SK-N-SH treated with all-trans-retinoic acid at 6 μM for 48 hours (cell line): ENCODE measurements at regions not wholly inside any gene's neighbourhood (a gene's known extent, or its start where the extent isn't known, plus 50 kb on each side); places are given as distances from the start of the nearest gene placed in this dataset.

Experiments used
- ATAC-seq: fragments of 200-7000 bp; cut with Tn5 transposase; 3 replicates; pipeline ENCODE4 v1.9.1; 2020; ENCODE audit warnings: mild to moderate bottlenecking, moderate library complexity
- ARNTL ChIP-seq: fragments of 450-650 bp; formaldehyde crosslinking; IDR thresholded peaks from 2 replicates; pipeline ENCODE4 v1.5.0; 2020; ENCODE audit warnings: low read depth, mild to moderate bottlenecking, moderate library complexity, borderline replicate concordance
- BACH2 ChIP-seq: fragments of 250-450 bp; sonication (Bioruptor Pico); IDR thresholded peaks from 2 replicates; pipeline ENCODE4 v1.9.0; 2021; ENCODE audit warnings: mild to moderate bottlenecking, borderline replicate concordance
- CSDC2 ChIP-seq: fragments of 250-450 bp; sonication (Bioruptor Pico); IDR thresholded peaks from 2 replicates; pipeline ENCODE4 v1.5.0; 2020; ENCODE audit warnings: mild to moderate bottlenecking, moderate library complexity
- ESRRG ChIP-seq: fragments of 250-450 bp; sonication (Bioruptor Pico); IDR thresholded peaks from 2 replicates; pipeline ENCODE4 v1.6.1; 2021; ENCODE audit warnings: mild to moderate bottlenecking
- GLIS3 ChIP-seq: fragments of 250-450 bp; sonication (Bioruptor Pico); IDR thresholded peaks from 2 replicates; pipeline ENCODE4 v1.5.0; 2020; ENCODE audit warnings: mild to moderate bottlenecking, moderate library complexity
- ISL1 ChIP-seq: fragments of 250-450 bp; sonication (Bioruptor Pico); IDR thresholded peaks from 2 replicates; pipeline ENCODE4 v2.1.2; 2022; ENCODE audit warnings: mild to moderate bottlenecking, moderate library complexity
- PPARA ChIP-seq: fragments of 250-450 bp; sonication (Bioruptor Pico); IDR thresholded peaks from 2 replicates; pipeline ENCODE4 v1.5.0; 2020; ENCODE audit warnings: mild to moderate bottlenecking, borderline replicate concordance
- RARB ChIP-seq: fragments of 250-450 bp; sonication (Bioruptor Pico); IDR thresholded peaks from 2 replicates; pipeline ENCODE4 v1.8.0; 2021; ENCODE audit warnings: mild to moderate bottlenecking, moderate library complexity
- SNAI2 ChIP-seq: fragments of 250-450 bp; sonication (Bioruptor Pico); IDR thresholded peaks from 2 replicates; pipeline ENCODE4 v1.5.0; 2020; ENCODE audit warnings: mild to moderate bottlenecking, moderate library complexity
- TCF4 ChIP-seq: fragments of 250-450 bp; sonication (Bioruptor Pico); IDR thresholded peaks from 2 replicates; pipeline ENCODE4 v1.8.0; 2021; ENCODE audit warnings: mild to moderate bottlenecking, moderate library complexity, borderline replicate concordance
- TOX ChIP-seq: fragments of 250-450 bp; sonication (Bioruptor Pico); IDR thresholded peaks from 2 replicates; pipeline ENCODE4 v1.8.0; 2021; ENCODE audit warnings: mild to moderate bottlenecking, moderate library complexity, borderline replicate concordance
- ZC3H10 ChIP-seq: fragments of 250-450 bp; sonication (Bioruptor Pico); IDR thresholded peaks from 2 replicates; pipeline ENCODE4 v1.5.1; 2021; ENCODE audit warnings: mild to moderate bottlenecking, moderate library complexity
- ZFP30 ChIP-seq: fragments of 450-650 bp; formaldehyde crosslinking; IDR thresholded peaks from 2 replicates; pipeline ENCODE4 v1.5.0; 2022; ENCODE audit warnings: mild to moderate bottlenecking, moderate library complexity
- ZNF565 ChIP-seq: fragments of 450-650 bp; formaldehyde crosslinking; conservative IDR thresholded peaks from 2 replicates; pipeline ENCODE4 v1.5.0; 2020; ENCODE audit warnings: low read depth, mild to moderate bottlenecking, moderate library complexity
- ZNF70 ChIP-seq: fragments of 450-650 bp; formaldehyde crosslinking; IDR thresholded peaks from 2 replicates; pipeline ENCODE4 v1.5.0; 2020; ENCODE audit warnings: mild to moderate bottlenecking, moderate library complexity
- ZNF8 ChIP-seq: fragments of 450-650 bp; formaldehyde crosslinking; IDR thresholded peaks from 2 replicates; pipeline ENCODE4 v1.5.0; 2020; ENCODE audit warnings: mild to moderate bottlenecking, moderate library complexity
- TF ChIP-seq, protein P1 (sequence below): fragments of 250-450 bp; sonication (Bioruptor Pico); IDR thresholded peaks from 2 replicates; pipeline ENCODE4 v1.5.0; 2020; ENCODE audit warnings: mild to moderate bottlenecking, moderate library complexity
- TF ChIP-seq, protein P2 (sequence below): fragments of 250-450 bp; sonication (Bioruptor Pico); IDR thresholded peaks from 2 replicates; pipeline ENCODE4 v1.5.1; 2021; ENCODE audit warnings: mild to moderate bottlenecking, moderate library complexity
- TF ChIP-seq, protein P3 (sequence below): fragments of 250-450 bp; sonication (Bioruptor Pico); IDR thresholded peaks from 2 replicates; pipeline ENCODE4 v1.5.1; 2020; ENCODE audit warnings: low read depth, mild to moderate bottlenecking, moderate library complexity
- TF ChIP-seq, protein P4 (sequence below): fragments of 250-450 bp; sonication (Bioruptor Pico); IDR thresholded peaks from 2 replicates; pipeline ENCODE4 v1.8.0; 2020; ENCODE audit warnings: mild to moderate bottlenecking, moderate library complexity, borderline replicate concordance
- TF ChIP-seq, protein P5 (sequence below): fragments of 250-450 bp; sonication (Bioruptor Pico); IDR thresholded peaks from 2 replicates; pipeline ENCODE4 v1.8.0; 2021; ENCODE audit warnings: low read depth, mild to moderate bottlenecking, moderate library complexity, borderline replicate concordance

DNA sequence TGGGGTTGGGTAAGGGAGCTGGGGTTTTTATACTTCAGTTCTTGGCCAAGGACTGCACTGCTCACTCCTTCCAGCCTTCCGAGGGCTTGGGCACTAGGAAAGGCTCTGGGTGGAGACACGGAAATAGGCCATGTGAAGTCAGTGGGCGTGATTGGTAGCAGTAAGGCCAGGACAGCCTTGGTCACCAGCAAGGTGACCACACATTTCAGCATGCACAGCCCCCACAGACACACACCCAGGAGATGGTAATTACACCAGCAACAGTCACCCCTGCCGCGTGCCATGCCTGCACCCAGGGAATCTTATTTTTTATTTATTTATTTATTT lies 252.5 kb downstream of the SEC14L1 start:
- TF ChIP-seq ZNF8 (CRISPR knock-in tag) (no peak), ZC3H10 (no peak), BACH2 (CRISPR knock-in tag) (no peak), SNAI2 (no peak), RARB (CRISPR knock-in tag) (no peak), ISL1 (CRISPR knock-in tag) (no peak), ARNTL (CRISPR knock-in tag) (no peak), ZFP30 (CRISPR knock-in tag) (no peak), ZNF70 (CRISPR knock-in tag) (no peak), TOX (no peak), GLIS3 (CRISPR knock-in tag) (no peak), PPARA (CRISPR knock-in tag) (no peak), ZNF565 (no peak), CSDC2 (CRISPR knock-in tag) (no peak), ESRRG (CRISPR knock-in tag) (no peak)
- TF ChIP-seq, protein P1, sequence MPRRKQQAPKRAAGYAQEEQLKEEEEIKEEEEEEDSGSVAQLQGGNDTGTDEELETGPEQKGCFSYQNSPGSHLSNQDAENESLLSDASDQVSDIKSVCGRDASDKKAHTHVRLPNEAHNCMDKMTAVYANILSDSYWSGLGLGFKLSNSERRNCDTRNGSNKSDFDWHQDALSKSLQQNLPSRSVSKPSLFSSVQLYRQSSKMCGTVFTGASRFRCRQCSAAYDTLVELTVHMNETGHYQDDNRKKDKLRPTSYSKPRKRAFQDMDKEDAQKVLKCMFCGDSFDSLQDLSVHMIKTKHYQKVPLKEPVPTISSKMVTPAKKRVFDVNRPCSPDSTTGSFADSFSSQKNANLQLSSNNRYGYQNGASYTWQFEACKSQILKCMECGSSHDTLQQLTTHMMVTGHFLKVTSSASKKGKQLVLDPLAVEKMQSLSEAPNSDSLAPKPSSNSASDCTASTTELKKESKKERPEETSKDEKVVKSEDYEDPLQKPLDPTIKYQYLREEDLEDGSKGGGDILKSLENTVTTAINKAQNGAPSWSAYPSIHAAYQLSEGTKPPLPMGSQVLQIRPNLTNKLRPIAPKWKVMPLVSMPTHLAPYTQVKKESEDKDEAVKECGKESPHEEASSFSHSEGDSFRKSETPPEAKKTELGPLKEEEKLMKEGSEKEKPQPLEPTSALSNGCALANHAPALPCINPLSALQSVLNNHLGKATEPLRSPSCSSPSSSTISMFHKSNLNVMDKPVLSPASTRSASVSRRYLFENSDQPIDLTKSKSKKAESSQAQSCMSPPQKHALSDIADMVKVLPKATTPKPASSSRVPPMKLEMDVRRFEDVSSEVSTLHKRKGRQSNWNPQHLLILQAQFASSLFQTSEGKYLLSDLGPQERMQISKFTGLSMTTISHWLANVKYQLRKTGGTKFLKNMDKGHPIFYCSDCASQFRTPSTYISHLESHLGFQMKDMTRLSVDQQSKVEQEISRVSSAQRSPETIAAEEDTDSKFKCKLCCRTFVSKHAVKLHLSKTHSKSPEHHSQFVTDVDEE (CRISPR knock-in tag): no peak
- TF ChIP-seq, protein P2, sequence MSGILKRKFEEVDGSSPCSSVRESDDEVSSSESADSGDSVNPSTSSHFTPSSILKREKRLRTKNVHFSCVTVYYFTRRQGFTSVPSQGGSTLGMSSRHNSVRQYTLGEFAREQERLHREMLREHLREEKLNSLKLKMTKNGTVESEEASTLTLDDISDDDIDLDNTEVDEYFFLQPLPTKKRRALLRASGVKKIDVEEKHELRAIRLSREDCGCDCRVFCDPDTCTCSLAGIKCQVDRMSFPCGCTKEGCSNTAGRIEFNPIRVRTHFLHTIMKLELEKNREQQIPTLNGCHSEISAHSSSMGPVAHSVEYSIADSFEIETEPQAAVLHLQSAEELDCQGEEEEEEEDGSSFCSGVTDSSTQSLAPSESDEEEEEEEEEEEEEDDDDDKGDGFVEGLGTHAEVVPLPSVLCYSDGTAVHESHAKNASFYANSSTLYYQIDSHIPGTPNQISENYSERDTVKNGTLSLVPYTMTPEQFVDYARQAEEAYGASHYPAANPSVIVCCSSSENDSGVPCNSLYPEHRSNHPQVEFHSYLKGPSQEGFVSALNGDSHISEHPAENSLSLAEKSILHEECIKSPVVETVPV: no peak
- TF ChIP-seq, protein P3, sequence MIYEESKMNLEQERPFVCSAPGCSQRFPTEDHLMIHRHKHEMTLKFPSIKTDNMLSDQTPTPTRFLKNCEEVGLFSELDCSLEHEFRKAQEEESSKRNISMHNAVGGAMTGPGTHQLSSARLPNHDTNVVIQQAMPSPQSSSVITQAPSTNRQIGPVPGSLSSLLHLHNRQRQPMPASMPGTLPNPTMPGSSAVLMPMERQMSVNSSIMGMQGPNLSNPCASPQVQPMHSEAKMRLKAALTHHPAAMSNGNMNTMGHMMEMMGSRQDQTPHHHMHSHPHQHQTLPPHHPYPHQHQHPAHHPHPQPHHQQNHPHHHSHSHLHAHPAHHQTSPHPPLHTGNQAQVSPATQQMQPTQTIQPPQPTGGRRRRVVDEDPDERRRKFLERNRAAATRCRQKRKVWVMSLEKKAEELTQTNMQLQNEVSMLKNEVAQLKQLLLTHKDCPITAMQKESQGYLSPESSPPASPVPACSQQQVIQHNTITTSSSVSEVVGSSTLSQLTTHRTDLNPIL (CRISPR knock-in tag): no peak
- TF ChIP-seq, protein P4, sequence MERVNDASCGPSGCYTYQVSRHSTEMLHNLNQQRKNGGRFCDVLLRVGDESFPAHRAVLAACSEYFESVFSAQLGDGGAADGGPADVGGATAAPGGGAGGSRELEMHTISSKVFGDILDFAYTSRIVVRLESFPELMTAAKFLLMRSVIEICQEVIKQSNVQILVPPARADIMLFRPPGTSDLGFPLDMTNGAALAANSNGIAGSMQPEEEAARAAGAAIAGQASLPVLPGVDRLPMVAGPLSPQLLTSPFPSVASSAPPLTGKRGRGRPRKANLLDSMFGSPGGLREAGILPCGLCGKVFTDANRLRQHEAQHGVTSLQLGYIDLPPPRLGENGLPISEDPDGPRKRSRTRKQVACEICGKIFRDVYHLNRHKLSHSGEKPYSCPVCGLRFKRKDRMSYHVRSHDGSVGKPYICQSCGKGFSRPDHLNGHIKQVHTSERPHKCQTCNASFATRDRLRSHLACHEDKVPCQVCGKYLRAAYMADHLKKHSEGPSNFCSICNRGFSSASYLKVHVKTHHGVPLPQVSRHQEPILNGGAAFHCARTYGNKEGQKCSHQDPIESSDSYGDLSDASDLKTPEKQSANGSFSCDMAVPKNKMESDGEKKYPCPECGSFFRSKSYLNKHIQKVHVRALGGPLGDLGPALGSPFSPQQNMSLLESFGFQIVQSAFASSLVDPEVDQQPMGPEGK (CRISPR knock-in tag): no peak
- TF ChIP-seq, protein P5, sequence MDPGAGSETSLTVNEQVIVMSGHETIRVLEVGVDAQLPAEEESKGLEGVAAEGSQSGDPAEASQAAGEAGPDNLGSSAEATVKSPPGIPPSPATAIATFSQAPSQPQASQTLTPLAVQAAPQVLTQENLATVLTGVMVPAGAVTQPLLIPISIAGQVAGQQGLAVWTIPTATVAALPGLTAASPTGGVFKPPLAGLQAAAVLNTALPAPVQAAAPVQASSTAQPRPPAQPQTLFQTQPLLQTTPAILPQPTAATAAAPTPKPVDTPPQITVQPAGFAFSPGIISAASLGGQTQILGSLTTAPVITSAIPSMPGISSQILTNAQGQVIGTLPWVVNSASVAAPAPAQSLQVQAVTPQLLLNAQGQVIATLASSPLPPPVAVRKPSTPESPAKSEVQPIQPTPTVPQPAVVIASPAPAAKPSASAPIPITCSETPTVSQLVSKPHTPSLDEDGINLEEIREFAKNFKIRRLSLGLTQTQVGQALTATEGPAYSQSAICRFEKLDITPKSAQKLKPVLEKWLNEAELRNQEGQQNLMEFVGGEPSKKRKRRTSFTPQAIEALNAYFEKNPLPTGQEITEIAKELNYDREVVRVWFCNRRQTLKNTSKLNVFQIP: no peak
- no peak for ATAC-seq

DNA sequence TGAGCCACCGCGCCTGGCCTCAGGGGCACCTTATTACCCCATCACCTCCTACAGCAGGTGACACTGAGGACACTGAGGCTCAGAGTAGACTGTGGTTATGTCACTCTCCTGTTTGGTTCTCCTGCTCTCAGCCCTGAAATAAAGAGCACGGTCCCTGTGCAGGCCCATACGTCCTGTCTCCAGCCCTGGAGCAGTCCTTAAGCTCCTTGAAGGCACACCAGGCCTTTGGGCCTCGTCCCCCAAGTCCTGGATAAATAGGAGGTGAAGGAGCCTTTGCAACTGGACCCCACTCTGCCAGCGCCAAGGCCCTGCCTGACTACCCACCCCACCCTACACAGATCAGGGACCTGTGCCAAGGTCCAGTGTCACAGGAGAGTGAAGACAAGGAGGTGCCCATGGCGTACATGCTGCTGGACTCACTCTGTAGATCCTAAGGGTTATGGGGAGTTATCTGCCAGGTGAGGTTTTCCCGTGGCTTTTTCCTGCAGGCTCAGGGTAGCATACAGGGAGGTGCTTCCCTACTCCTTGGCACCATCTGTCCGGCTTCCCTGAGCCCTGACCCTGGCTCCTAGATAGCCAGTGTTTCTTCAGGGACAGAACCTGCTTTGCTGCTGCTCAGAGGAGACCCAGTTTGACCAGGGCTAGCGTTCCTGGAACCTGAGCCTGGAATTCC lies 253.2 kb downstream of the SEC14L1 start:
- ATAC-seq: no peak
- no peak for TF ChIP-seq ESRRG (CRISPR knock-in tag)
- TF ChIP-seq TCF4: no peak
- TF ChIP-seq CSDC2 (CRISPR knock-in tag): no peak
- TF ChIP-seq, protein P2: no peak
- TF ChIP-seq RARB (CRISPR knock-in tag): no peak
- TF ChIP-seq ARNTL (CRISPR knock-in tag): no peak
- TF ChIP-seq SNAI2: no peak
- TF ChIP-seq ZNF70 (CRISPR knock-in tag): no peak
- no peak for TF ChIP-seq PPARA (CRISPR knock-in tag)
- TF ChIP-seq, protein P4 (CRISPR knock-in tag): no peak
- TF ChIP-seq ZNF8 (CRISPR knock-in tag): no peak
- TF ChIP-seq ZFP30 (CRISPR knock-in tag): no peak
- TF ChIP-seq, protein P5: no peak
- TF ChIP-seq ISL1 (CRISPR knock-in tag): no peak
- no peak for TF ChIP-seq GLIS3 (CRISPR knock-in tag)
- TF ChIP-seq ZNF565: no peak
- TF ChIP-seq TOX: no peak
- TF ChIP-seq, all 23 proteins: peak for 0
